BJ (cell line): ENCODE measurements at regions not wholly inside any gene's neighbourhood (a gene's known extent, or its start where the extent isn't known, plus 50 kb on each side); places are given as distances from the start of the nearest gene placed in this dataset.

Source experiments
- CTCF ChIA-PET: fragments of 350-600 bp; formaldehyde crosslinking; extraction: SDS; loops from one replicate; lab custom pipeline; 2021; ENCODE audit warnings: antibody characterized with exemption, inconsistent platforms; lab: Yijun Ruan, JAX
- POLR2A ChIA-PET: fragments of 300-600 bp; sonication (Branson Sonifier 250); formaldehyde crosslinking; extraction: SDS; loops from one replicate; lab custom pipeline; 2021; ENCODE audit warnings: antibody characterized with exemption; lab: Charles Lee
- DNase-seq: peaks from one replicate; pipeline ENCODE4 v3.0.0-alpha.2; 2011; ENCODE audit warnings: low read depth
- H3K27me3 ChIP-seq: 2 replicates; pipeline ENCODE4 v1.6.0; 2011; ENCODE audit warnings: low read length; ENCODE audit not compliant: control insufficient read depth, insufficient read depth
- H3K36me3 ChIP-seq: 2 replicates; pipeline ENCODE4 v1.5.1; 2011; ENCODE audit warnings: low read length; ENCODE audit not compliant: control insufficient read depth, insufficient read depth
- H3K4me3 ChIP-seq: 2 replicates; pipeline ENCODE4 v1.5.1; 2011; ENCODE audit warnings: low read depth, mild to moderate bottlenecking, control low read depth, low read length
- TF ChIP-seq, protein P1 (sequence below): IDR thresholded peaks from 2 replicates; pipeline ENCODE4 v1.5.1; 2011; ENCODE audit warnings: low read depth, mild to moderate bottlenecking, control low read depth, inconsistent platforms, low read length, moderate library complexity; ENCODE audit not compliant: insufficient read depth

DNA sequence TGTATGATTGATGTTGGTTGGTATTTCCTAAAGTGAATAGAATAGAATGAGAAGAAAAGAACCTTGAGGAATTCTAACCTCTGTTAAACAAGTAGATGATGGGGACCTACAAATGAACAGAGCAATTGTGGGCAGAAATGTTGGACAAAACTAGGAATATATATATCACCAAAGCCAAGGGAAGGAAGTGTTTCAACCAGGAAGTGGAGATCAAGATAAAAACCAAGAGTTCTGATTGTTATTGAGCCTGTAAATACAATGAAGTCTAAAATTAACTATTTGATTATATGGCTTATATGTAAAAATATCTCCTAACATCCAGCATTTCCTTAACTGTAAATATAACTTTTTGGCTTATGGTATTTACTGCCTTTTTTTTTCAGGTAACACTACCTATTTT lies 730.0 kb downstream of the SOCS6 start:
- CTCF ChIA-PET = no interaction called here
- POLR2A ChIA-PET = no interaction called here
- no peak overlapping the region for H3K4me3 ChIP-seq
- no peaks in the 10 kb centered on the region for H3K36me3 ChIP-seq
- no peak for DNase-seq
- TF ChIP-seq, protein P1, sequence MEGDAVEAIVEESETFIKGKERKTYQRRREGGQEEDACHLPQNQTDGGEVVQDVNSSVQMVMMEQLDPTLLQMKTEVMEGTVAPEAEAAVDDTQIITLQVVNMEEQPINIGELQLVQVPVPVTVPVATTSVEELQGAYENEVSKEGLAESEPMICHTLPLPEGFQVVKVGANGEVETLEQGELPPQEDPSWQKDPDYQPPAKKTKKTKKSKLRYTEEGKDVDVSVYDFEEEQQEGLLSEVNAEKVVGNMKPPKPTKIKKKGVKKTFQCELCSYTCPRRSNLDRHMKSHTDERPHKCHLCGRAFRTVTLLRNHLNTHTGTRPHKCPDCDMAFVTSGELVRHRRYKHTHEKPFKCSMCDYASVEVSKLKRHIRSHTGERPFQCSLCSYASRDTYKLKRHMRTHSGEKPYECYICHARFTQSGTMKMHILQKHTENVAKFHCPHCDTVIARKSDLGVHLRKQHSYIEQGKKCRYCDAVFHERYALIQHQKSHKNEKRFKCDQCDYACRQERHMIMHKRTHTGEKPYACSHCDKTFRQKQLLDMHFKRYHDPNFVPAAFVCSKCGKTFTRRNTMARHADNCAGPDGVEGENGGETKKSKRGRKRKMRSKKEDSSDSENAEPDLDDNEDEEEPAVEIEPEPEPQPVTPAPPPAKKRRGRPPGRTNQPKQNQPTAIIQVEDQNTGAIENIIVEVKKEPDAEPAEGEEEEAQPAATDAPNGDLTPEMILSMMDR = no peak
- no peaks in the 10 kb centered on the region for H3K27me3 ChIP-seq

DNA sequence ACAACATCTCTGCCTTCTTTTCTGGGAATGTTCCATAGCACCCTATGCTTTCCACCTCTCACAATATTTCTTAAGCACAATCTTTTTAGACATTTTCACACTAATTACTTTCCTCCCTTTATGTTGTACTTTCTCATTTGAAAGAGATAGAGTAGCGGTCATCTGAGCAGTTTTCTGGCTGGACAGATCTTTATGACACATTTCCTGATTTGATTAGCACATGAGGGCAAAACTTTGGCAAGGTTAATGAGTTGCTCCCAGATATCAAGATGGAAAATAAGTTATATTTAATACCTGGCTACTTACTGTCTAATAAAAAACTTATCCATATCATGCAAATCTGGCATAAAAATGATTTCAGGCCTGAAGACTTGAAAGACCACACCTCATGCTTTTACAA lies 723.9 kb downstream of the SOCS6 start:
- ChIA-PET POLR2A (no interaction called here), CTCF (no interaction called here)
- TF ChIP-seq, protein P1 = no peak

DNA sequence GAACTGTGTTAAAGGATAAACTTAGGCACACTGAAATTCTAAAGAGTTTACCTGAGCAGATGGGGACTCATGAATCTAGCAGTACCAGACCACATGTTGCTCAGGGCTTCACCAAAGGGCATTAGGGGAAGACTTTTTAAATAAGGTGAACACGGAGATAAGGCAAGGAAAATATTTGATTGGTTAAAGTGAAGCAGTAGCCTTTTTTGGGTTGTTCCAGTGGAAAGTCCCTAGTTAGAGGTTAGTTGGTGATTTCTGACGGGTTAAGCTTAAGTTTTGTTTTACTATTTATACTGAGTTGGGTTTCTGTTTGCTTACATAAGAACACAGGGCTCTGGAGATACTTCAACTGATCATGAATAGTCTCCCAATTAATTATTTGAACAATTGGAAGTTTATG lies 722.5 kb downstream of the SOCS6 start:
- DNase-seq = no peak
- no peak overlapping the region for H3K4me3 ChIP-seq
- no peaks in the 10 kb centered on the region for H3K36me3 ChIP-seq
- TF ChIP-seq, protein P1 = no peak
- H3K27me3 ChIP-seq = no peaks in the 10 kb centered on the region
- CTCF ChIA-PET = no interaction called here
- POLR2A ChIA-PET = no interaction called here

More for the DNA sequence above, 723.9 kb downstream of the SOCS6 start:
- Histone ChIP-seq H3K4me3 (no peak overlapping the region), H3K36me3 (no peaks in the 10 kb centered on the region), H3K27me3 (no peaks in the 10 kb centered on the region)
- DNase-seq = no peak

DNA sequence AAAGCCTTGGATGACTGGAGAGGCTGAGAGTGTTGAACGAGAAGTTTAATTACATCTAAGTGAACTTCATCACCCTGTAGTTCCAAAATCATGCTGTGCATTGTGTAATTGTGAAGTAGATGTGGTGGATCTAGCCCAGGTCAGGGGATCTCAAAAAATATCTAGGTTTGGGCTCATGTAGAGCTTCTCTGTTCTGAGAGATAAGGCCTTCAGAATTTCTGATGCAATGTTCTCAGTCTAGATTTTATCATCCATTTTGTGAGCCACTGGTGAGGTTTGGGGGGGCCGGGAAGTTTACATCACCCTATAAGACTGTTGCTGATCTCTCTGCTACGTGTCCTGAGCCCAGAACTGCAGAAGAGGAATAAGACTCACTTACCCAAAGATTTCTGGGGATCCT lies 719.4 kb downstream of the SOCS6 start:
- ChIA-PET CTCF (no interaction called here), POLR2A (no interaction called here)
- Histone ChIP-seq H3K36me3 (no peaks in the 10 kb centered on the region), H3K27me3 (no peaks in the 10 kb centered on the region), H3K4me3 (no peak overlapping the region)
- DNase-seq = no peak
- TF ChIP-seq, protein P1 = no peak

DNA sequence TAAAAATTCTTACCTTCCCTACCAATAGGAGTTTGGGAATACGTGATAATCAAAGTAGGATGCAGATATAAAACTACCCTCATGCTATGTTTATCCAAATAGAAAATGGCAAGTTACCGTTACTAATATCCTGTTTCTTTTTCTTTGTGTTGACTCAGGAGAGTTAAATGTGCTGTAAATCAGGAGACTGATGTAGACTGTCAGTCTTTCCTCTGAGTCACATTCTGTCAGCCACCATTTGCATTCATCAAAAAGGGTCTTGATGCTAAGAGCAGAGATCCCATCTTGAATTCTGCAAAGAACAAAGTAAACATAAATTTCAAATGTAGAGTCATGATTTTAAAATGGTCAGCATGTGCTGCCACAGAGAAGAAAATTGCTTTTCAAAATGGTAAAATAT lies 712.8 kb downstream of the SOCS6 start:
- TF ChIP-seq, protein P1 = no peak
- no peak for DNase-seq
- CTCF ChIA-PET = no interaction called here
- Histone ChIP-seq H3K27me3 (no peaks in the 10 kb centered on the region), H3K36me3 (no peaks in the 10 kb centered on the region), H3K4me3 (no peak overlapping the region)
- POLR2A ChIA-PET = no interaction called here
